ENCODE measurements at regions not wholly inside any gene's neighbourhood (a gene's known extent, or its start where the extent isn't known, plus 50 kb on each side); places are given as distances from the start of the nearest gene placed in this dataset.

- no peak for DNase-seq
Measured at GRCh38 chr4:89416960-89417359, 109.4 kb upstream of the GPRIN3 start.

DNA sequence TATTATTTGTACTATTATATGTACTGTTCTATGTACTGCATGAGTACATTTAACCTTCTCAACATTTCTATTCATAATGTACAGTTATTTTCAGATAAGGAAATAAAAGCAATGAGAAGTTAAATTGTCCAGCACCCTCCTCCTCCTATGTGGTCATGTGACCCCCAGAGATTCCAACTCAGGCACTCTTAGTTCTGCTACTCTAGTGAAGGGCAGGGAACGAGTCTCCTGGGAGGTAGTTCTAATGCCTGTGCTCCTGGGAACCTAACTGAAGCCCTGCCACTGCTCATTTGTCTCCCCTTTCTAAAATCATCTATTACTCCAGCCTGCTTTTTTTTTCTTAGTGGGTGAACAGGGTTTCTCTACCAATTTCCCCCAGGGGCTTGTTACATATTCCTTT, 105.9 kb upstream of the GPRIN3 start:
- DNase-seq = no peak

DNA sequence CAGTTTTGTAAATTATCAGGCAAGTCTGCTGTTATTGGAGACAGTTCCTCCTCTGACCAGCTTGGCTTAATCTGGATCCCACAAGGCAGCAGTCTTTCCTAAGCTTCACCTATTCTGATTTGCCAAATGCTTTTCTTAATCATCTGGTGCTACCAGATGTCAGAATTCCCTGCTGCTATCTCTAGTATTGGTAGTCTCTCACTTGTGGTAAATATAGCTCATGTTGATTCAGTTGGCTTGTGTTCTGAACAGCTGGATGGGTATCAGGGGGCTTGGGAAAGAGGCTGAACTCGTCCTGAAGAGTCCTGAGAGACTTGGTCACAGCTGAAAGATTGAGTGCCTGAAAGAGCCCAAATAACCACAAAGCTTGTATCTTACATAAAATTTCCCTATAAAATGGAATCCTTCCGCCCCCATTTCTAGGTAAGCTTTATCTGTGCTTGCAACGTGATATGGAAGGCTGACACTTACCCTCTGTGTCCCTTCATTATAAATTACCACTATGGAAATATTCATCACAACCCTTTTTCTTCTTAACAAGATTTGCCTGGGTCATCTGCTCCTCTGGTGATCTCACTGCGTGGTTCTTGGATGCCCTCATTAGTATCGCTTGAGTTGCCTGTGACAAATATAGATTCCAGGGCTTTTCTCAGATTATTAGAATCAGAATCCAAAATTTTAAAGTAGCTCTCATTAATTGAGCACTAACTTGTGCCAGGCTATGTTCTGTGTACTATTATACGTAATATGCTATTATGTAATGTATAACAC, 104.1 kb upstream of the GPRIN3 start:
- DNase-seq = no peak

GRCh38 chr4:89410687-89411086, 103.1 kb upstream of the GPRIN3 start:
- no peak for DNase-seq

- DNase-seq = no peak
Measured at GRCh38 chr4:89404530-89404929, 96.9 kb upstream of the GPRIN3 start.

DNA sequence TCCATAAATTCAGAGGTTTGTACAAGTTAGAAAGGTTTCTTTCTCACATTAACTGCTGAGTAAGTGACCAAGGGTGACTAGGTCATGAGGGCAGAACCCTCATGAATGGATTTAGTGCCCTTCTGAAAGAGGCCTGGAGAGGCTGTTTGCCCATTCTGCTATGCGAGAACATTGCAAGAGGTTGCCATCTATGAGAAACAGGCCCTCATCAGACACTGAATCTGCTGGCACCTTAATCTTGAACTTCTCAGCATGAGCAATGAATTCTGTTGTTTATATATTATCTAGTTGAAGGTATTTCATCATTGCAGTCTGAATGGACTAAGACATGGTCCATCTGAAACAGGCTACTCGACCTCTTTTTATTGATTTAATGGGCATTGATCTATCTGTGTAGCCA, 96.2 kb upstream of the GPRIN3 start:
- no peak for DNase-seq

GRCh38 chr4:89400287-89401035, 92.9 kb upstream of the GPRIN3 start:
- DNase-seq = no peak

- DNase-seq = no peak
Measured at GRCh38 chr4:89398644-89399043, 91.0 kb upstream of the GPRIN3 start.

DNA sequence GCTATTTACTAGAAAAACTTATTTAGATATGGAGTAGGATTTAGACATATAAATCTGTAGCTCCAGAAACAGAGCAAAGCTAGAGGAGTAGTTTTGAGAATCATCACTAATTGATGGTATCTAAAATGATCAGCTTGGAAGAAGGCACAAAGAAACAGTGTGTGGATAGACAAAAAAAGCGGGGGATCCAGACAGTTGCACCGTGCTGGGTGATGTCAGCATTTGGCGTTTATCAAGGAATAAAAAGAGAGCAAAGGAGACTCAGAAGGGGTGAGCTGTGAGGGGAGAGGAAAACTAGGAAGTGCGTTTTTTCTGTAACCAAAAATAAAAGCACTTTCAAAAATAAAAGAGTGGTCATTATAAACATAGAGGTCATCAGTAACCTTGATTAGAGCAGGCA, 90.5 kb upstream of the GPRIN3 start:
- DNase-seq = no peak

- DNase-seq = no peak
Measured at GRCh38 chr4:89397441-89397840, 89.8 kb upstream of the GPRIN3 start.

GRCh38 chr4:89382439-89382838, 74.8 kb upstream of the GPRIN3 start:
- no peak for DNase-seq

DNA sequence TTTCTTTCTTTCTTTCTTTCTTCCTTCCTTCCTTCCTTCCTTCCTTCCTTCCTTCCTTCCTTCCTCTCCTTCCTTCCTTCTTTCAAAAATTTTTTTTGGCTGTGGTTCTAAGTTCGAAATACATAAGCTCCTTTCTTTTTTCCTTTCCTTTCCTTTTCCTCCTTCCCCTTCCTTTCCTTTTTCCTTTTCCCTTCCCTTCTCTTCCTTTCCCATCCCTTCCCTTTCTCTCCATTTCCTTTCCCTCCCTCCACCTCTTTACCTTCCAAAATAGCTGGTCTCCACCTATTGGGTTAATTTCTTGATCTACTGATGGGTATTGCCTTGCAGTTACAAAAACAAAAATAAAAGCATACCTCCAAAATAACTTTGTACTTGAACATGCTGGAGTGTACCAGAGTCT, 73.4 kb upstream of the GPRIN3 start:
- DNase-seq = no peak

DNA sequence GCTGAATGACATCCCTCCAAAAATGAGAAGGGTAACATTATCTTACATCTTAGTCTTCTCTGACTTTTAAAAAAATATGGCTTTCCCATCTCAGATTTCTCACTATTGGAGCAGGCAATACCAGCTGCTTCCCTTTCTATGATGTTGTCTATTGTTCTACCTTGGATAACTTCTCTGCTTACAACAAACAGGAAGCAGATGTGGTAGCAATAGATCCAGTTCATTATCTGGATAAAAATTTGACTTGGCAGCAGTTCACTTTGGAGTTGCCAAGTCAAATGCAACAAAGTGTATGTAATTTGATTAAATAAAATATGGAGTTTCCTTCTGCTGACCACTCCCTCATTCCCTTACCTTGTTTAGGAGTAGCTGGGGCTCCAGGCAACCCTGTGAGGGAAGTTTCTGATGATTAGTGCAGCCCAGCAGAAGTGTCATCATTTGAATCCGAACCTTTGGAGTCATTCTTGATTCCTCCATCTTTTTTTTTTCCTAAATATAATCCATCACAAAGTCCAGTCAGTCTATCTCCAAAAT, 72.0 kb upstream of the GPRIN3 start:
- no peak for DNase-seq

DNA sequence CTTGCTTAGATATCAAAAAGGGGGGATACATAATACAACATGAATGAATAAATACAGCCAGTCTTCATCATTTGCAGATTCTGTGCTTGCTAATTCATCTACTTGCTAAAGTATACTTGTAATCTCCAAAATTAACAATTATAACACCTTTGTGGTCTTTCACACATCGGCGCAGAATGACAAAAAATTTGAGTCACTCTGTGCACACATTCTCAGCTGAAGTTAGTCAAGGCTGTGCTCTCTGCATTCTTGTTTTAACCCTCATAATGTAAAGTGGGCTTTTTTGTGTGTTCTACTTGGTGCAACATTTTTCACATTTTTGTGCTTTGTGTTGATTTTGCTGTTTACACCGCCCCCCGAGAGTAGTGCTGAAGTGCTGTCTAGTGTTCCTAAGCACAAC, 65.8 kb upstream of the GPRIN3 start:
- DNase-seq = no peak

DNA sequence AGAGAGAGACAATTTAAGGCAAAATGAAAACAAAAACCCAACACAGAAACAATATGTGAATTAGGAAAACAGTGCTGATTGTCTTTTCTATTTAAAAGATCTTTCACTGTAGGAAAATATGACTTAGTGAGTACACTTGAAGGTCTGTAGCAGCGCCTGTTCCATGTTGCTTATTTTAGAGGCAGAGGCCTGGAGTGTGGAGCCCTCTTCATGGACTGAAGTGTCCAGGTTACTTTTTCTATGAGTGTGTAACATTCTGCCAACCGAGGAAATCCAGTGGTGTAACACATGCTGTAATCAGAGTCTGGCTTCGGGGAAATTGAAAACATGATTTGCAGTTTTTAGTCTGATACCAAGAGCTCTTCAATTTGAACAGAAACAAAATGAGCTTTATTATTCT, 64.0 kb upstream of the GPRIN3 start:
- DNase-seq = no peak

- no peak for DNase-seq
Measured at GRCh38 chr4:89369581-89369980, 62.0 kb upstream of the GPRIN3 start.

DNA sequence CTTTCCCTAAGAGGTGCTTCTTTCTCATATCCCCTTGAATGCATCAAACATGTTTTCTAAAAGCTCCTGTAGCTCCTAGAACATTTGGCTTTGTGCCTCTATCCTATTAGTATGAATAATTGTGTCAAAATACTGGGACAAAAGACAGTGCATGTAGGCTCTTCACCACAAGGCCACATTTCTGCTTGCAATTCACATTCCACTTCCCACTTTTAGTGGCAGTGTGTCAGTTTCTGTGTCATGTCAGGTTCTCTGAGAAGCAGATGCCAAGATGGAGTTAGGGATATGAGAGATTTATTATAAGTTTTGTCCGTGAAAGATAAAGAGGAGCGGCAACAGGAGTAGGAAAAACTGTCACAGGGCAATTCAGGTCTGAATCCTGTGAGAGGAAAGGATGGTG, 61.3 kb upstream of the GPRIN3 start:
- DNase-seq = no peak

DNA sequence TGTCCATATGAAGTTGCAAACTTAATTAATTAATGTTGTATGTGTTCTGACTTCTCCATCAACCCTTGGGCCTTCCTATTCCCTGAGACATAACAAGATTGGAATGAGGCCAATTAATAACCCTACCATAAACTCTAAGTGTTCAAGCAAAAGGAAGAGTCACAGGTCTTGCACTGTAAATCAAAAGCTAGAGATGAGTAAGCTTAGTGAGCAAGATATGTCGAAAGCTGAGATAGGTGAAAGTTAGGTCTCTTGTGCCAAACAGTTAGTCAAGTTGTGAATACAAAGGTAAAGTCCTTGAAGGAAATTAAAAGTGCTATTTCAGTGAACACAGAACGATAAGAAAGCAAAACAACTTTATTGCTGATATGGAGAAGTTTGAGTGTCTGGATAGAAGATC, 58.2 kb upstream of the GPRIN3 start:
- no peak for DNase-seq

GRCh38 chr4:89365375-89365774, 57.8 kb upstream of the GPRIN3 start:
- no peak for DNase-seq

DNA sequence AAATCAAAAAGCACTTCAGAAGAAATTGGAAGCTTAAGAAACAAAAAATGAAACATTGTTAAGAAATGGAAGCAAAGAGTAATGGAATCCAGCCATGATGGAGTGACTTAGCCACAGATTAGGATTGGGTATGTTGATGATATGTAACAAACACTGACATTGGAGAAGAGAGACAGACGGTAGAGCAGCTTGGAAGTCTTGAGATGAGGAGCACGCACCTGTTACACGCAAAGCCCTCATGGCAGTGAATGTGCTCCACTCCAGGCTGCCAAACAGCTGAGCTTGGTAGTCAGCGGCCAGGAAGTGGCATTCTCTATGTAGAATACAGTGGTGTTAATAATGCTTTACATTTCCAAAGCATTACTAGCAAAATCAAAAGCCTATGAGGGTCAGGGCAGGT, 56.9 kb upstream of the GPRIN3 start:
- DNase-seq = no peak

- DNase-seq = no peak
Measured at GRCh38 chr4:89363786-89364185, 56.2 kb upstream of the GPRIN3 start.

GRCh38 chr4:89358935-89359638, 51.5 kb upstream of the GPRIN3 start:
- no peak for DNase-seq

- no peak for DNase-seq
Measured at GRCh38 chr4:89357787-89358186, 50.2 kb upstream of the GPRIN3 start.

Measured in hematopoietic multipotent progenitor cell treated with erythropoietin and hydrocortisone succinate and interleukin-3 and kit ligand, for 4 days (in vitro differentiated cells).